ENCODE measurements at regions not wholly inside any gene's neighbourhood (a gene's known extent, or its start where the extent isn't known, plus 50 kb on each side); places are given as distances from the start of the nearest gene placed in this dataset.

DNA sequence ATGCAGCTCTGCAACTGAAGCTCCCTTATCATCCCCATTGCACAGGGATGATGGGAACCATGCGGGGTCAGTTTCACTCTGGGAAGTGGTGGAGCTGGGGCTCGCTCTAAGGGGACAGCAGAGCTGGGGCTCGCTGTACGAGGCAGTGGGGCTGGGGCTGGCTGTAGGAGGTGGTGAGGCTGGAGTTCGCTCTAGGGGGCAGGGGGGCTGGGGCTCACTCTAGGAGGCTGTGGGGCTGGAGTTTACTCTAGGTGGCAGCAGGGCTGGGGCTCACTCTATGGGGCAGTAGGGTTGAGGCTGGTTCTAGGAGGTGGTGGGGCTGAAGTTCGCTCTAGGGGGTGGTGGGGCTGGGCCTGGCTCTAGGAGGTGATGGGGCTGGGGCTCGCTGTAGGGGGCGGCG is 99.1 kb downstream of the UQCRFS1 start:
- 59% methylated on average over 5 of the region's 9 CpGs for WGBS (ENCODE audit: insufficient coverage, insufficient replicate concordance, low lambda C conversion rate, missing lambda C conversion rate)

DNA sequence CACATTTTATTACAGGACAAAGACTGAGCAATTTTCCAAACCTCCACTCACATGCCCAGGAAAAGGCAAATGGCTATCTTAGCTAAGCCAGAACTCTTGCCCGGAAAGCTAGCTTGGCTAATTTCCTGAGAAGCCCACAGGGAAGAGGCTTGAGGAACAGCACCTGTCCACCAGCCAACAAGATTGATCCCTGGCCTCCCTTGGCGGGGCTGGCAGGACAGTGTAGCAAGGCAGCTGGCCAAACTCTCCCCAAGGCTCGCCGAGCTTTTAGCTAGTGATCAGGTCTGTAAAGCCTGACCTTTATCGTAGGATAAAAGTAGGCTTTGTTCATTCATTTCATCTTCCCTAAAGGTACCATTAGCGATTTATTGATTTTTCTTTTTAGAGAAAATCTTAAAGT is 101.4 kb downstream of the UQCRFS1 start:
- ChIA-PET CTCF (interaction anchor here (0.9 to 1.4 kb wide), 2 partner anchors 10 to 152 kb away, joined by 3 read pairs; no protein-coding TSS in a partner anchor), POLR2A (no interaction called here), SMC1A (ENCODE audit: uncharacterized antibody, unreplicated experiment) (no interaction called here), RAD21 (ENCODE audit: unreplicated experiment) (no interaction called here)
- DNase-seq (ENCODE audit: low read depth, low spot score): no peak
- Histone ChIP-seq H3K4me1 (ENCODE audit: control insufficient read depth, insufficient read depth, low read length) (no peaks in the 10 kb centered on the region), H3K79me2 (ENCODE audit: control insufficient read depth, insufficient read depth, low read length) (no peaks in the 10 kb centered on the region), H3K27ac (ENCODE audit: control insufficient read depth, insufficient read depth) (no peak overlapping the region), H4K20me1 (ENCODE audit: control insufficient read depth, insufficient read depth) (no peaks in the 10 kb centered on the region), H3K4me3 (no peak overlapping the region), H2AFZ (ENCODE audit: control insufficient read depth, low read depth, low read length) (no peak overlapping the region), H3K36me3 (ENCODE audit: control insufficient read depth in 2 of 2, insufficient read depth in 2 of 2, low read length in 1 of 2) (no peaks in the 10 kb centered on the region), H3K27me3 (replicated peaks in 1 of 2; ENCODE audit: control insufficient read depth in 2 of 2, insufficient read depth in 2 of 2, low read length in 1 of 2) (no peaks in the 10 kb centered on the region), H3K9ac (ENCODE audit: control insufficient read depth, insufficient read depth, low read length) (no peak overlapping the region), H3K9me3 (replicated peaks; ENCODE audit: control insufficient read depth, insufficient read depth, low read length) (no peaks in the 10 kb centered on the region; the same call in 2 of the 3 replicates), H3K4me2 (ENCODE audit: control insufficient read depth, insufficient read depth) (no peak overlapping the region)
- WGBS (ENCODE audit: insufficient coverage, insufficient replicate concordance, low lambda C conversion rate, missing lambda C conversion rate): 26% methylated on average over 6 of the region's 6 CpGs
- ATAC-seq: no peak
- in situ Hi-C loops (cut with MboI): no loop called here
- BruUV-seq (replicated peaks): no TSS peak
- intact Hi-C loops (cut with micrococcal nuclease; ENCODE audit: unreplicated experiment): no loop called here
- no peak for FAIRE-seq
- TF ChIP-seq NFXL1 (IDR thresholded peaks at IDR 0.05; ENCODE audit: borderline replicate concordance): no peak
- no peak for TF ChIP-seq NR2C1 (IDR thresholded peaks at IDR 0.05)
- TF ChIP-seq, protein P1, sequence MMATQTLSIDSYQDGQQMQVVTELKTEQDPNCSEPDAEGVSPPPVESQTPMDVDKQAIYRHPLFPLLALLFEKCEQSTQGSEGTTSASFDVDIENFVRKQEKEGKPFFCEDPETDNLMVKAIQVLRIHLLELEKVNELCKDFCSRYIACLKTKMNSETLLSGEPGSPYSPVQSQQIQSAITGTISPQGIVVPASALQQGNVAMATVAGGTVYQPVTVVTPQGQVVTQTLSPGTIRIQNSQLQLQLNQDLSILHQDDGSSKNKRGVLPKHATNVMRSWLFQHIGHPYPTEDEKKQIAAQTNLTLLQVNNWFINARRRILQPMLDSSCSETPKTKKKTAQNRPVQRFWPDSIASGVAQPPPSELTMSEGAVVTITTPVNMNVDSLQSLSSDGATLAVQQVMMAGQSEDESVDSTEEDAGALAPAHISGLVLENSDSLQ (IDR thresholded peaks at IDR 0.05): no peak
- TF ChIP-seq, protein P2, sequence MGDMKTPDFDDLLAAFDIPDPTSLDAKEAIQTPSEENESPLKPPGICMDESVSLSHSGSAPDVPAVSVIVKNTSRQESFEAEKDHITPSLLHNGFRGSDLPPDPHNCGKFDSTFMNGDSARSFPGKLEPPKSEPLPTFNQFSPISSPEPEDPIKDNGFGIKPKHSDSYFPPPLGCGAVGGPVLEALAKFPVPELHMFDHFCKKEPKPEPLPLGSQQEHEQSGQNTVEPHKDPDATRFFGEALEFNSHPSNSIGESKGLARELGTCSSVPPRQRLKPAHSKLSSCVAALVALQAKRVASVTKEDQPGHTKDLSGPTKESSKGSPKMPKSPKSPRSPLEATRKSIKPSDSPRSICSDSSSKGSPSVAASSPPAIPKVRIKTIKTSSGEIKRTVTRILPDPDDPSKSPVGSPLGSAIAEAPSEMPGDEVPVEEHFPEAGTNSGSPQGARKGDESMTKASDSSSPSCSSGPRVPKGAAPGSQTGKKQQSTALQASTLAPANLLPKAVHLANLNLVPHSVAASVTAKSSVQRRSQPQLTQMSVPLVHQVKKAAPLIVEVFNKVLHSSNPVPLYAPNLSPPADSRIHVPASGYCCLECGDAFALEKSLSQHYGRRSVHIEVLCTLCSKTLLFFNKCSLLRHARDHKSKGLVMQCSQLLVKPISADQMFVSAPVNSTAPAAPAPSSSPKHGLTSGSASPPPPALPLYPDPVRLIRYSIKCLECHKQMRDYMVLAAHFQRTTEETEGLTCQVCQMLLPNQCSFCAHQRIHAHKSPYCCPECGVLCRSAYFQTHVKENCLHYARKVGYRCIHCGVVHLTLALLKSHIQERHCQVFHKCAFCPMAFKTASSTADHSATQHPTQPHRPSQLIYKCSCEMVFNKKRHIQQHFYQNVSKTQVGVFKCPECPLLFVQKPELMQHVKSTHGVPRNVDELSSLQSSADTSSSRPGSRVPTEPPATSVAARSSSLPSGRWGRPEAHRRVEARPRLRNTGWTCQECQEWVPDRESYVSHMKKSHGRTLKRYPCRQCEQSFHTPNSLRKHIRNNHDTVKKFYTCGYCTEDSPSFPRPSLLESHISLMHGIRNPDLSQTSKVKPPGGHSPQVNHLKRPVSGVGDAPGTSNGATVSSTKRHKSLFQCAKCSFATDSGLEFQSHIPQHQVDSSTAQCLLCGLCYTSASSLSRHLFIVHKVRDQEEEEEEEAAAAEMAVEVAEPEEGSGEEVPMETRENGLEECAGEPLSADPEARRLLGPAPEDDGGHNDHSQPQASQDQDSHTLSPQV (IDR thresholded peaks at IDR 0.05): no peak
- TF ChIP-seq, protein P3, sequence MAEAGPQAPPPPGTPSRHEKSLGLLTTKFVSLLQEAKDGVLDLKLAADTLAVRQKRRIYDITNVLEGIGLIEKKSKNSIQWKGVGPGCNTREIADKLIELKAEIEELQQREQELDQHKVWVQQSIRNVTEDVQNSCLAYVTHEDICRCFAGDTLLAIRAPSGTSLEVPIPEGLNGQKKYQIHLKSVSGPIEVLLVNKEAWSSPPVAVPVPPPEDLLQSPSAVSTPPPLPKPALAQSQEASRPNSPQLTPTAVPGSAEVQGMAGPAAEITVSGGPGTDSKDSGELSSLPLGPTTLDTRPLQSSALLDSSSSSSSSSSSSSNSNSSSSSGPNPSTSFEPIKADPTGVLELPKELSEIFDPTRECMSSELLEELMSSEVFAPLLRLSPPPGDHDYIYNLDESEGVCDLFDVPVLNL (IDR thresholded peaks at IDR 0.05; ENCODE audit: low read depth, low read length): no peak

More for the DNA sequence above, 99.1 kb downstream of the UQCRFS1 start:
- SMC1A ChIA-PET (ENCODE audit: uncharacterized antibody, unreplicated experiment): no interaction called here
- H3K27me3 ChIP-seq (replicated peaks in 1 of 2; ENCODE audit: control insufficient read depth in 2 of 2, insufficient read depth in 2 of 2, low read length in 1 of 2): no peaks in the 10 kb centered on the region
- no peak overlapping the region for H3K4me2 ChIP-seq (ENCODE audit: control insufficient read depth, insufficient read depth)
- no TSS peak for BruUV-seq (replicated peaks)
- no peak overlapping the region for H3K4me3 ChIP-seq
- H4K20me1 ChIP-seq (ENCODE audit: control insufficient read depth, insufficient read depth): no peaks in the 10 kb centered on the region
- no peak overlapping the region for H3K9ac ChIP-seq (ENCODE audit: control insufficient read depth, insufficient read depth, low read length)
- TF ChIP-seq CBX3 (IDR thresholded peaks at IDR 0.05; ENCODE audit: borderline replicate concordance, low read depth) (no peak), YY1 (IDR thresholded peaks at IDR 0.05; ENCODE audit: low read depth, low read length) (no peak), POLR2A (IDR thresholded peaks at IDR 0.05; ENCODE audit: low read depth, low read length) (no peak), NFIC (IDR thresholded peaks at IDR 0.05; ENCODE audit: low read depth, low read length) (no peak), FOXM1 (IDR thresholded peaks at IDR 0.05; ENCODE audit: low read depth, low read length) (no peak), TCF7 (IDR thresholded peaks at IDR 0.05; ENCODE audit: borderline replicate concordance) (no peak), MEF2B (IDR thresholded peaks at IDR 0.05; ENCODE audit: partially characterized antibody, poor library complexity, severe bottlenecking) (no peak), IKZF2 (IDR thresholded peaks at IDR 0.05) (no peak), RAD21 (IDR thresholded peaks at IDR 0.05; ENCODE audit: insufficient read depth, low read depth, low read length) (no peak), CBFB (IDR thresholded peaks at IDR 0.05; ENCODE audit: low read depth) (no peak)
- TF ChIP-seq, protein P4, sequence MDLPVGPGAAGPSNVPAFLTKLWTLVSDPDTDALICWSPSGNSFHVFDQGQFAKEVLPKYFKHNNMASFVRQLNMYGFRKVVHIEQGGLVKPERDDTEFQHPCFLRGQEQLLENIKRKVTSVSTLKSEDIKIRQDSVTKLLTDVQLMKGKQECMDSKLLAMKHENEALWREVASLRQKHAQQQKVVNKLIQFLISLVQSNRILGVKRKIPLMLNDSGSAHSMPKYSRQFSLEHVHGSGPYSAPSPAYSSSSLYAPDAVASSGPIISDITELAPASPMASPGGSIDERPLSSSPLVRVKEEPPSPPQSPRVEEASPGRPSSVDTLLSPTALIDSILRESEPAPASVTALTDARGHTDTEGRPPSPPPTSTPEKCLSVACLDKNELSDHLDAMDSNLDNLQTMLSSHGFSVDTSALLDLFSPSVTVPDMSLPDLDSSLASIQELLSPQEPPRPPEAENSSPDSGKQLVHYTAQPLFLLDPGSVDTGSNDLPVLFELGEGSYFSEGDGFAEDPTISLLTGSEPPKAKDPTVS (IDR thresholded peaks at IDR 0.05; ENCODE audit: low read depth, low read length): no peak
- RAD21 ChIA-PET (ENCODE audit: unreplicated experiment): no interaction called here
- no peak overlapping the region for H3K27ac ChIP-seq (ENCODE audit: control insufficient read depth, insufficient read depth)
- DNase-seq (ENCODE audit: low read depth, low spot score) (no peak), ATAC-seq (no peak), FAIRE-seq (no peak)
- no peak overlapping the region for H2AFZ ChIP-seq (ENCODE audit: control insufficient read depth, low read depth, low read length)
- H3K9me3 ChIP-seq (replicated peaks; ENCODE audit: control insufficient read depth, insufficient read depth, low read length): no peaks in the 10 kb centered on the region; the same call in 2 of the 3 replicates
- no peaks in the 10 kb centered on the region for H3K79me2 ChIP-seq (ENCODE audit: control insufficient read depth, insufficient read depth, low read length)
- no peaks in the 10 kb centered on the region for H3K36me3 ChIP-seq (ENCODE audit: control insufficient read depth in 2 of 2, insufficient read depth in 2 of 2, low read length in 1 of 2)
- CTCF ChIA-PET: no interaction called here
- no peaks in the 10 kb centered on the region for H3K4me1 ChIP-seq (ENCODE audit: control insufficient read depth, insufficient read depth, low read length)
- POLR2A ChIA-PET: no interaction called here
- intact Hi-C loops (cut with micrococcal nuclease; ENCODE audit: unreplicated experiment): no loop called here
- in situ Hi-C loops (cut with MboI): no loop called here
